H1 (cell line): ENCODE measurements at regions not wholly inside any gene's neighbourhood (a gene's known extent, or its start where the extent isn't known, plus 50 kb on each side); places are given as distances from the start of the nearest gene placed in this dataset.

Experiments
- FOSL1 ChIP-seq: IDR thresholded peaks from 2 replicates; pipeline ENCODE4 v1.6.1; 2011; ENCODE audit warnings: mild to moderate bottlenecking, low read depth, low read length, moderate library complexity; ENCODE audit not compliant: insufficient read depth
- TAF1 ChIP-seq: IDR thresholded peaks from 2 replicates; pipeline ENCODE4 v1.6.1; 2011; ENCODE audit warnings: mild to moderate bottlenecking, low read depth, low read length

DNA sequence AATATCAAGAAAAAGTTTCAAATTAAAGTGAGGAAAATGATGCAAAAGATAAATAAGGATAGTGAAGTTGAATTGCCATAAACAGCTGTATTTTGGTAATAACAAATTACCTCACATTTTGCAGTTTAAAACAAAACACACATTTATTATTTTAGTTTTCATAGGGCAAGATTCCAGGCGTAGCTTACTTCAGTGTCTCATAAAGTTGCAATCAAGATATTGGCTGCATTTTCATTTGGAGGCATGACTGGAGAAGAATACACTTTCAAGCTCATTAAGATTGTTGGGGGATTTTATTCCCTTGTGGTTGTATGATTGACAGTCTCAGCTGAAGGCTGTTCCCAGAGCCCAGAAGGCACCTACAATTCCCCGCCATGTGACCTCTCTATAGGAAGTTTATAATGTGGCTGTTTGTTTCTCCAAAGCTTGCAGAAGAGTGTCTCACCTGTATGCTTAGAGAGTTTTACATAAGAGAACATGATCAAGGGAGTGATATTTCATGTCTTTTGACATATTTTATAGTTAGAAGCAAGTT, 151.4 kb downstream of the OTOL1 start (continued):
- no peak for TF ChIP-seq TAF1
- no peak for TF ChIP-seq FOSL1
- TF ChIP-seq, all 59 proteins: peak for 0
